ENCODE measurements at regions not wholly inside any gene's neighbourhood (a gene's known extent, or its start where the extent isn't known, plus 50 kb on each side); places are given as distances from the start of the nearest gene placed in this dataset.

GRCh38 chr6:63491119-63491518, 81.2 kb upstream of the LOC128125822 start:
- Histone ChIP-seq H3K27ac (replicated peaks) (no peak overlapping the region), H3K4me3 (no peak overlapping the region), H3K36me3 (no peaks in the 10 kb centered on the region), H3K4me1 (no peaks in the 10 kb centered on the region), H3K27me3 (ENCODE audit: low read depth) (no peaks in the 10 kb centered on the region), H3K9me3 (replicated peaks) (no peaks in the 10 kb centered on the region)
- no peak for TF ChIP-seq CTCF (IDR thresholded peaks at IDR 0.05; ENCODE audit: borderline replicate concordance)
- intact Hi-C loops (cut with micrococcal nuclease): no loop called here
- DNase-seq: no peak

DNA sequence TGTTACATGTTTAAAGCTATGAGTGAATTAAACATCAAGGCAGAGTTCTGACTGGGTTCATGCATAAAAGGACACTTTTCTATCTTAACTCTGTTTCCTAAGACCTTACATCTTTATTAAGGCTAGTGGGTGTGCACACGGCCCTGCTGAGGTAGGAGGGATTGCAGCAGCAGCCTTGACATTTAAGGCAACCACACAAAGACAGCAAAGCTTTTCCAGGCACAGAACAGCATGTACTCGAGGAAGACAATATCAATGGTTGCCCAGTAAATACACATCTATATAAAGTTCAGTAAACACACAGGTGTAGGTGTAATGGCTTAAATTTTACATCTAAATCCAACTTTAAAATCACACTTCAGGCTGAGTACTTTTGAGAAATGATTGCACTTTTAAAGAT, 79.8 kb upstream of the LOC128125822 start:
- no peak overlapping the region for H3K27ac ChIP-seq (replicated peaks)
- no peaks in the 10 kb centered on the region for H3K4me1 ChIP-seq
- no peaks in the 10 kb centered on the region for H3K36me3 ChIP-seq
- no peak overlapping the region for H3K4me3 ChIP-seq
- H3K27me3 ChIP-seq (ENCODE audit: low read depth): no peaks in the 10 kb centered on the region
- no peak for TF ChIP-seq CTCF (IDR thresholded peaks at IDR 0.05; ENCODE audit: borderline replicate concordance)
- no peak for DNase-seq
- intact Hi-C loops (cut with micrococcal nuclease): no loop called here
- H3K9me3 ChIP-seq (replicated peaks): no peaks in the 10 kb centered on the region

- Histone ChIP-seq H3K4me3 (no peak overlapping the region), H3K9me3 (replicated peaks) (no peaks in the 10 kb centered on the region), H3K27ac (replicated peaks) (no peak overlapping the region), H3K36me3 (no peaks in the 10 kb centered on the region), H3K4me1 (no peaks in the 10 kb centered on the region), H3K27me3 (ENCODE audit: low read depth) (no peaks in the 10 kb centered on the region)
- TF ChIP-seq CTCF (IDR thresholded peaks at IDR 0.05; ENCODE audit: borderline replicate concordance): no peak
- DNase-seq: no peak
- intact Hi-C loops (cut with micrococcal nuclease): no loop called here
Measured at GRCh38 chr6:63493557-63493956, 78.7 kb upstream of the LOC128125822 start.

DNA sequence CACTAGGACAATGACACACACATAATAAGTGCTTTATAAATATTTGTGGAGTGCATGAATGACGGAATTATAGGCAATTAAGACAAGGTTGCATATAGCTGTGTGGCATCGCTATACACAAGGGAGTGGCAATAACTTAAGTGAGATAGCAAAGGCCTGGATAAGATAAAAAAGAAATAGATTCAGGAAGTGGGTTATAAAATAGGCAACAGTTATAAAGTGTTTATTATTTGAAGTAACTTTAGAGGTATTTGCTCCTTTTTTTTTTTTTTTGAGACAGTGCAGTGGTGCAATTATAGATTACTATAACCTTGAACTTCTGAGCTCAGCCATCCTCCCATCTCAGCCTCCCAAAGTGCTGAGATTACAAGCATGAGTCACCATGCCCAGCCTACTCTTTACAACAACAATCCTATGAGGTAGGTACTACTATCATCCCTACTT, 75.9 kb upstream of the LOC128125822 start:
- TF ChIP-seq CTCF (IDR thresholded peaks at IDR 0.05; ENCODE audit: borderline replicate concordance): no peak
- intact Hi-C loops (cut with micrococcal nuclease): no loop called here
- Histone ChIP-seq H3K36me3 (no peaks in the 10 kb centered on the region), H3K27ac (replicated peaks) (no peak overlapping the region), H3K4me1 (no peaks in the 10 kb centered on the region), H3K4me3 (no peak overlapping the region), H3K27me3 (ENCODE audit: low read depth) (no peaks in the 10 kb centered on the region), H3K9me3 (replicated peaks) (no peaks in the 10 kb centered on the region)
- DNase-seq: no peak

DNA sequence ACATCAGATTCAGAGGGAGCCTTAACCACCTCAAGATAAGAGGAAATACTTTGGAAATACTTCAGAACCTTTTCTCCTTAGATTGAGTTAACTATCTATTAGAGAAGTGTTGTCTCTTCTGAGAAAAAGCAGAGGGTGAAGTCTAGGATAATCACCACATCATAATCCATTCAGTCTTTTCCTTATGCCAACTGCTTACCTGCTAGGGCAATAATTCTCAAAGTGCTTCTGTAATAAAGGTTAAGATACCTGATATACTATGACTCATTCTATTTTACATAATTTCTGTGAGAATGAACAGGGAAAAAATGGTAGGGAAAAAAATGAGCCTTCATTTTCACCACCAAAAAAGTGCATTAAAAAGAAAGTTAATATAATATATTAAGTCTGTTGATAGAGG, 70.1 kb upstream of the LOC128125822 start:
- Histone ChIP-seq H3K36me3 (no peaks in the 10 kb centered on the region), H3K9me3 (replicated peaks) (no peaks in the 10 kb centered on the region), H3K4me1 (no peaks in the 10 kb centered on the region), H3K27me3 (ENCODE audit: low read depth) (no peaks in the 10 kb centered on the region), H3K27ac (replicated peaks) (no peak overlapping the region), H3K4me3 (no peak overlapping the region)
- DNase-seq: no peak
- TF ChIP-seq CTCF (IDR thresholded peaks at IDR 0.05; ENCODE audit: borderline replicate concordance): no peak
- intact Hi-C loops (cut with micrococcal nuclease): no loop called here

GRCh38 chr6:63503199-63503598, 69.1 kb upstream of the LOC128125822 start:
- no peak for DNase-seq
- H3K4me1 ChIP-seq: no peaks in the 10 kb centered on the region
- H3K27me3 ChIP-seq (ENCODE audit: low read depth): no peaks in the 10 kb centered on the region
- TF ChIP-seq CTCF (IDR thresholded peaks at IDR 0.05; ENCODE audit: borderline replicate concordance): no peak
- no peaks in the 10 kb centered on the region for H3K9me3 ChIP-seq (replicated peaks)
- no peak overlapping the region for H3K4me3 ChIP-seq
- intact Hi-C loops (cut with micrococcal nuclease): no loop called here
- H3K36me3 ChIP-seq: no peaks in the 10 kb centered on the region
- H3K27ac ChIP-seq (replicated peaks): no peak overlapping the region
